NCI-H748 (cell line): ENCODE measurements at regions not wholly inside any gene's neighbourhood (a gene's known extent, or its start where the extent isn't known, plus 50 kb on each side); places are given as distances from the start of the nearest gene placed in this dataset.
A peak's percentile ranks its signal among the peaks of the same experiment; 100 is the strongest.
"Not testable (repeated sequence)": the region's sequence is repeated elsewhere in the genome, so short reads cannot be mapped to it uniquely, and the experiment has no call there.

ENCODE experiments used
- DNase-seq: peaks from one replicate; lab custom pipeline; 2025; ENCODE audit not compliant: unreplicated experiment; lab: John Stamatoyannopoulos, UW

DNA sequence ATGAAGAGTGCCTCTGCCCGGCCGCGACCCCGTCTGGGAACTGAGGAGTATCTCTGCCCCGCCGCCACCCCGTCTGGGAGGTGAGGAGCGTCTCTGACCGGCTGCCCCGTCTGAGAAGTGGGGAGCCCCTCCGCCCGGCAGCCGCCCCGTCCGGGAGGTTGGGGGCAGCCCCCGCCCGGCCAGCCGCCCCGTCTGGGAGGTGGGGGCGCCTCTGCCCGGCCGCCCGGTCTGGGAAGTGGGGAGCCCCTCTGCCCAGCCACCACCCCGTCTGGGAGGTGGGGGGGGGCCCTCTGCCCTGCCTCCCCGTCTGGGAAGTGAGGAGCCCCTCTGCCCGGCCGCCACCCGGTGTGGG is 1251.9 kb downstream of the BRINP3 start:
- not testable (repeated sequence) for DNase-seq

DNA sequence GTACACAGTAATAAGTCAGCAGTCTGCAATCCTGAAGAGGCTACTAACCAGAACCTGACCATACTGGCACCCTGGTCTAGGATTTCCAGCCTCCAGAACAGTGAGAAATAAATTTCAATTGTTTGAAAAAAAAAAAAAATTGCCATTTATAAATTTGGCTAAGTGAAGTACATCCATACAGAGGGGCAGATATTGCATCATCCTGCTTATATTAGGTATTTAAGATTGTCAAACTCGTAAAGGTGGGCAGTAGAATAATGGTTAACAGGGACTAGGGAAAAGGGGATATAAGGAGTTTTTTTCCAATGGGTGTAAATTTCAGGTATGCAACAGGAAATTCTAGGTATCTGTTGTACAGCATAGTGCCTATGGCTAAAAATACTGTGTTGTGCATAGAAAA is 1250.9 kb downstream of the BRINP3 start:
- DNase-seq = no peak

DNA sequence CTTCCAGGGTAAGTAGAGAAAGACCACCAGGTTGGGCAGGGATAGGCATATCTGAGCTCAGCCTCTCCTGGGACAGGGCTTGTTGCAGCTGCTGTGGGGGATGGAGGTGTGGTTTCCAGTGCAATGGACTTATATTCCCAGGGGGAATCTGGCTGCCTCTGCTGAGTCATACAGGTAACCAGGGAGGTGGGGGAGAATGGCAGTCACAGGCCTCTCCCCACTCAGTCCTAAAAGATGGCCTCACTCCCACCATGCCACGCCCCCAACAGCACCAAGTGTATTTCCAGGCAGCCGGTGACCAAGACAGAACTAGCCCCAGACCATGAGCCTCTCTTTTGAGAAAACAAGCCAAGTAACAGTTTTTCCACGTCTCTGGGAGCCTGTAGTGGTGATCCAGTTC is 1240.7 kb downstream of the BRINP3 start:
- no peak for DNase-seq

DNA sequence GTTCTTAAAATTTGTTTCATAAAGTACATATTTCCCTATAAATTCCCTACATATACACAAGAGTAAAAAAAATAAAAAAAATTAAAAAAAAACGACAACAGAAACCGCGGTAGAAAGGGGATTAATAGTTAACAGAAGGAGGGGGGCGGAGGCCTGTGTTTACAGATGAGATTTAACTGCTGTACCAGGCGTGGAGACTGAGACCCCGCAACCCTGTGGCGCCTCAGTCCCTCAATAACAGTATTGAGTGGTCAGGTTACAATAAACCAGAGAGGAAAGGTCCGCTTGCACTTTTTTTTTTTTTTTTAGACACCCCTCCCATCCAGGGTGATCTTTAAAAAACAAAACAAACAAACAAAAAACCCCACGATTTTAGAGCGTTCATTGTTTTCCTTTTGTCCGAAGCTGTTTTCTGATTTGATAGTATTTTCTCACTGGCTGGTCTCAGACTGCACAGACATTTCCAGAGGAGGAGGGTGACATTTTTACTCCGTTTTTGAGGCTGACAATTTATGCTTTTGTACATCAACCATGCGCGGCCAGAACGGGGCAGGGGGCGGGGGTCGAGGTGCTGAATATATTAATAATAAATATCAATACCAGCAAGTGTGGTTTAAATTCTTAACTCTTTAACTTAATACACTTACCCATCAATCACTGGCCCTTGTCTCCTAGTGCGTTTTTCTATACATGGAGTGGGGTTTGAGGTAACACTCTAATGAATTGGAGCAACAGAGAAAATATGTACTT is 1223.9 kb downstream of the BRINP3 start:
- peak; percentile 79 for DNase-seq

DNA sequence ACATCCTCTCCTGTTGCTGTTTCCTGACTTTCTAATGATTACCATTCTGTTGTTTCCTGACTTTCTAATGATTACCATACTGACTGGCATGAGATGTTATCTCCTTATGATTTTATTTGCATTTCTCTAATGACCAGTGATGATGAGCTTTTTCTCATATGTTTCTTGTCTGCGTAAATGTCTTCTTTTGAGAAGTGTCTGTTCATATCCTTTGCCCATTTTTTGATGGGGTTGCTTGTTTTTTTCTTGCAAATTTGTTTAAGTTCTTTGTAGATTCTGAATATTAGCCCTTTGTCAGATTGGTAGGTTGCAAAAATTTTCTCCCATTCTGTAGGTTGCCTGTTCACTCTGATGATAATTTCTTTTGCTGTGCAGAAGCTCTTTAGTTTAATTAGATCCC is 1216.5 kb downstream of the BRINP3 start:
- not testable (repeated sequence) for DNase-seq

DNA sequence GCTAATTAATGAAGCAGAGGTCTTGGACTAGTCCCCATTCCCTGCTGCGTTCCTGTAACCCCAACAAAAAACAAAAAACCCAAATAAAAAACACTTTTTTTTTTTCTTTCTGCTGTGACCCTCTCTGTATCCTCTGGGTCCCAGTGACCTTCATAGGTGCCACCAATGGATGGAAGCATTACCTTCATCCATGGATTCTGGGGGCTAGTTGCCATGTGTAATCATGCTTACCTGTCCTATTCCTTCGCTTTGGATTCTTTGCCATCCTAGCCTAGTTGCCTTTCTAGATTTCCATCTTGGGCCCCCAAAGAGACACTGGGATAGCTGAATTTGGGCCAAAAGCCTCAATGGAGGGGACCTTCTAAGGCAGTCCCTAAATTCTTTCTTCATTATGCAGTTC is 1208.7 kb downstream of the BRINP3 start:
- DNase-seq = peak; percentile 70

DNA sequence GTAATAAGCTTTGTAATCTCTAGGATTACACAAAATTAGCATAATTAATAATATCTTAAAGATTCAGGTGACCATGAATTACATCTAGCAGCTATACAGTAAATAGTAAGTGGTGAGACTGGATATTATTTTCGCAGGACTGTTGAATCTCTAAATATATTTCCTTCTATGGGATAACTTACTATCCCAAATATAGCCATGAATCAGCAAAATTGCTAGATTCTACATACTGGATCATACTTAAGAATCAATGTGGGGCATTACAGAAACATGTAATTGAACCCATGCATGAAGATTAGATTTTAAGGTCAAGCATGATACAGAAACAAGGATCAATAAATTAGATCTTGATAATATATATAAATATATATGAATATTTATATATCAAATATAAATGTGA is 1203.4 kb downstream of the BRINP3 start:
- DNase-seq = no peak

DNA sequence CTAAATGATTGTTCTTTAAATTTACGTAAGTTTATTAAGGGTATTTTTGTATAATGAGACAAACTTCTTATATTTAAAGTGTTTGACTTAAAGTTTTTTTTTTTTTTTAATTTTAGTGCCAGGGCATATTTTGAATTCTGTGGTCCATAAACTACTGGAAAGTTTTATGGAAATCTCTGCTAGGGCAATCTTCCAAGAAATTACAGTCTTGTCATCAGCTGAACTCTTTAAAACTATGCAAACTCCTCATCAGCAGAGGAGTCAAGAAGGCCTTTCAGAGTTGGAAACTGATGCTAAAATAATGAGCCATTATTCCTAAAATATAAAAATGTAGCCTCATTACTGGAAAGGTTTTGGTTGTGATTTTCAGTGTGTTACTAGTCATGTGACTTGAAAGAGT is 1201.9 kb downstream of the BRINP3 start:
- DNase-seq = no peak

DNA sequence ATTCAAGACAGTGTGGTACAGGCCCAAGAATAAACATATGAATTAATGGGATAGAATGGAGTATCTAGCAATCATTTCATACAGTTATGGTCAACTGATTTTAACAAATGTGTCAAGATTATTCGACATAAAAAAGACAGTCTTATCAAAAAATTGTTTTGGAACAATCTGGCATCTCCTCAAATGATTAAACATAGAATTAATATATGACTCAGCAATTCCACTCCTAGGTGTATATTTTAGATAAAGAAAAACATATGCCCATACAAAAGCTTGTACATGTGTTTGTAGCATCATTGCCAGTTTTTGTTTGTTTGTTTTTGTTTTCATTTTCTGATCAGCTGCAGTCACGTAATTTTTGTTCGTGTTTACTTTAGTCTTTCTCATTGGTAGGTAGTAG is 1188.3 kb downstream of the BRINP3 start:
- DNase-seq = no peak

DNA sequence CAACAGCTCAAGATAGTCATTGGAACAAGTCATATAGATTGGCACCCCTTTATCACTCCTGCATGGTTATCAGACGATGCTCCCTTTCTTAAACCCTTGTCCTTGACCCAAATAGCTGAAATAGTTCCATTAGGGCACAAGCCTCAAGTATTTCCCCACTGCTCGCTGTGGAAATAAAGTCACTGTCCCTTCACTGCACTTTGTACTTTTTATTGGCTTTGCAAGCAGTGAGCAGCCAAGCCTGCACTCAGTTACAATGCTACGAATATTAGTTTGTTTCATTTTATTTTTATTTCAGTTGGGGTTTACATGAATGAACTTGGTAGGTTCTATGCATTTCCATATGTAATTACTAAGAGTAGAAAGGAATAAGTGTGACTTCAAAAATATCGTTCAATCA is 1176.4 kb downstream of the BRINP3 start:
- DNase-seq = no peak

DNA sequence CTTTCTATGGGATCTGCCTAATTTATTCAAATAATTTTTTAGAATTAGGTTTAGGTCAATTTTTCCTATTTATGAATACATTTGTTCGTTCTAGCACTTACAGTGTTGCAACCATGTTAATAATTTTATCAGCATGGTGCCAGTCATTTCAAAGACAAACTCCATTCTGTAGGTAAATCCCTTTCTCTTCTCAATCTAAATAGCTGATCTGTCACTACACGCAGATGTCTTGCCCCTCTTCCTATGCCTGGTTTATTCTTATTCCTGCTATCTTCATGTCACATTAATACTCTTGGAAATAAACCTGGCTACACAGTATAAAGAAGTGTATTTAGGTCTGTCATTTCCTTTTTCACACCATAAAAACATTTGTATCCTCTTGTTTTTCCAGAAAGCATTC is 1172.4 kb downstream of the BRINP3 start:
- DNase-seq = no peak

DNA sequence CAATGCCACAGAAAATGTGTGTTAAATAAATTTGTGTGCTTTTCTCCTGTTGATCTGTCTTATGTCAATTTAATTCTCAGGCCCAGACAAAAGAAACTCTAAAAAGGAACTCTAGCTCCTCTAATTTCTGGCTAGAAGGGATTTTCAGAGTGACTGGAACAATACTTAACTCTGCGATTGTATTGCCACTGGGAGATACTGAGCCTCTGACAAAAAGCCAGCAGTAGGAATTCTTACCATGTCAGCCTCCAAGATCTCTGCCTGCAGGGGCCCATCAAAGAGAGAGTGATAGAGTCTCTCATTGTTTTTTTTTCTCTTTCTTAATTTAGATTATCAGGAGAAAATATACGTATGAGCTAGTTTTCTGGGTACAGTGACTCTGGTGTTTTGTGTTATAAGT is 1165.7 kb downstream of the BRINP3 start:
- DNase-seq = no peak

DNA sequence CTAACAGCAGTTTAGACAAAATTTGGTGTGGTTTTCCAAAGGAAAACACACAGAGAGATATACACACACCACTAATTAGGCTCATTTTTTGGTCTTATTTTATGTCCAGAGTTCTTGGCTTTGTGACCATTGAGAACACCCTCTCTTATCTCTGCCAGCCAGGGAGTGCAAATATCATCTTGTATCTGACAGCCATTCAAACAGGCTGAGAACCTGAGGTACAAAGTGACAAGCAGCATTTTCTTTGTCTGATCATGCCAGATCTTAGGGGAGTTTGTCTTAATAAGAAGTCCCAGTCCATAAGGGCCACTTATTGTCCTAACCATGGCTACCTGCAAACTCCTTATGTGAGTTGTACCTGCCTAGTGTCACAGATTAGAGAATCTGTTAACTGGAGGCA is 1165.2 kb downstream of the BRINP3 start:
- no peak for DNase-seq

DNA sequence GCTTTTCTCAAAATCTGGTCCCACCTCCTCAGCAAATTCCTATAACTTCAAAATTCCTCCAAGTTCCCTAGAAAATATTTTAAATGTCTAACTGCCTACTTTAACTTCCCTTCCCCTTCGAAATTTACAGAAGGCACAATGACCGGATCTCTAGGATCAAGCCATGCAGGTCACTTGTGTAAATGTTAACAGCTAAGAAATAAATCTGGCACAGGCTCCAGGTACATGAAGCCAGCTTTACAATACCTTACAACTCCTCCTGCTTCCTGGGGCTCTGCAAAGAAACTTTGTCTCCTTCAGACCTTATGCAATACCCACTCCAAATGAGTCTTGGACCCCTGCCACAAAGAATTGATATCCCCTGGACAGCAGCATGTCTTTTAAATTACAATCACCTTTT is 1164.2 kb downstream of the BRINP3 start:
- no peak for DNase-seq

DNA sequence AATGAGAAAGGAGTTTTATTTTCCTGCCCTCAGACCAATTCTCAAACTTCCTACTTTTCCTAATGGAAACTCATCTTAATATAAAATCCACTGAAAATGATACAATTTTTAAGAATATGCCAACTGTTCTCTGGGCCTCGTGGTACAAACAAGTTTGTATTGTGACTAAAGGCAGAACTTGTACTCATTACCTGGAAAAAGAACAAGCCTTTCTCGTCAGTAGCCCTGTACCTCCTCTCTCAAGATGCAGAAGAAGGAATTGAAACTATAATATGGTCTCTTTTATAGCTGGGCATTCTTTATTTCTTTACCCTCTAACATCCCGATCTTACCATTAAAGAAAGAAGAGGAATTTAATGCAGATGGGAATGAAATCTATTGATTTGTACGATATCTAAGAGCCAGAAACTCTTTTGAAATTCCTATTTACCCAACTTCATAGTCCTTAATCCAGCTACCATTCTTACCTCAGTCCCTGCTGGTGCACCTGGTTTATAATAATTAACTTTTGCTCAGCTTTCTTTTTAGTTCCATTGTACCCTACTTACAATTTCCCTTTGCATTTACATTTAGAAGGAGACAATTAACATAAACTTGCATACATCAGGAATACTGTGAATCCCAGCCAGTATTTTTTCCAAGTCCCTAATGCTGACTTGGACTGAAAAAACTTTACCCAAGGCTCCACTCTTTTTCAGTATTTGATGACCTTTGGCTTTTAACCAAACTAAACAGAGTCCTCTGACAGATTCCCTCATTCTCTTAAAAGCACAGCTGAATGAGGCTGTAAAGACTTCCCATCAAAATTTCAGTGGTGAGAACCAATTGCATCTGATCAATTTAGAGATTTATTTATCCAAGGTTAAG is 1162.4 kb downstream of the BRINP3 start:
- DNase-seq = no peak

DNA sequence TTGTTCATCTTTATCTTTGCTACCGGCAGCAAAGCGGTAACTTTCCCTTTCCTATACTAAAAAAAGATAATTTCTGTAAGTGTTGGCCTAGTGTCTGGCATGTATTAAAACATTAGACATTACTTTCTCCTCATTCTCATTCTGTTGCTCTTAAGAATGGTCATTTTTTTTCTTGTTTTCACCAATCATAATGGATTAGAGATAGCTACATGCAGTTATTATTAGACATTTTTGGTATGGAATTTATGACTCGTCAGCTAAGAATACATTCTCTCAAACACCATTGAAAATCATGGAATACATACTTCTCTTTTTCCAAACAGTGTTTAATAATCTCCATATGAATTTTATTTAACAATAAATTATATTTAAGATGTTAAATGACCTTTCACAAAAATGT is 1154.6 kb downstream of the BRINP3 start:
- DNase-seq = no peak

DNA sequence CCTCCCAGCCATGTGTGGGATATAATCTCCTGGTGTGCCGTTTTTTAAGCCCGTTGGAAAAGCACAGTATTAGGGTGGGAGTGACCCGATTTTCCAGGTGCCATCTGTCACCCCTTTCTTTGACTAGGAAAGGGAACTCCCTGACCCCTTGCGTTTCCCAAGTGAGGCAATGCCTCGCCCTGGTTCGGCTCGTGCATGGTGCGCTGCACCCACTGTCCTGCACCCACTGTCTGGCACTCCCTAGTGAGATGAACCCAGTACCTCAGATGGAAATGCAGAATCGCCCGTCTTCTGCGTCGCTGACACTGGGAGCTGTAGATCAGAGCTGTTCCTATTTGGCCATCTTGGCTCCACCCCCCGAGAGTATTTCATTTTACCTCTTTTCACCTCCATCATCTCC is 1146.6 kb downstream of the BRINP3 start:
- not testable (repeated sequence) for DNase-seq

DNA sequence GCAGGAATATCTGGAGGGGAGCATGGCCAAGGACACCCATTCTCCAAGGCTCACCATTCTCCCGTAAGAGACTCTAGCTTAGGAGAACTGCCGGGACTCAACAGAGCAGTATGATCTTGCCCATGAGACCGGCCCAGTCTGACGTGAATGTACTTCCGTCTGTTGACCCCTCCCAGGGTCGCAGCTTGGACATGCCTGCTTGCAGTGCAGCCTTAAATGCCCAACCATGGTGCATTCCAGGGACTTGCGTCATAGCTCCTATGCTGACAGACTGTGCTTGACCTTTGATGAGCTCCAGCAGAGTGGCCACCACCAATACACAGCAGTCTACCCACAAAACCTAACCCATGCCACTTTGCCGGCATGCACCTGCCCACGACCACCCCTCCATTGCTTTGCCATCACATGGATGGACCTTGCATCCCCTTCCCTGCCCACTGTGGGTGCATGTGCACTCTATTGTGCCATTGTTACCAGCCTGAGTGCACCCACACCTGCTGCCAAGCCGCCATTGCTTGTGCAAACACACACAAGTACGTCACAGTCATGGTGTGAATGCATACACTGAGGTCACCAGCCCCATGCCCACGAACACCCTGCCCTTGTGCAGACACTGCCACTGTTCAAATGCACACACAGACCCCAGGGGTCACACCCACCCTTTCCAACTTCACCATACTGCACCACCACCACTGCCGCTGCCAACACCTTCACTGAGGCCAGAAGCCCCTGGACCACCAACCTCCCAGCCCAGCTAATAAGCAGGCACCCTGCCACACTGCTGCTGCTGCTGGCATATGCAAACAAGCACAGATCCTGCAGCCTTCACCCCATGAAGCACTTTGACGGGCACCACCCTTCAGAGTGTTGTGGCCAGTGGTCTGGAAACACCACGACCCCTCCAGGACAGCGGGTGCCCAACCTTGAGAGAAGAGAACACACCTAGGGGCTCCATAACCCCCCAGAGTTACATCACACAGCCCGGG is 1141.3 kb downstream of the BRINP3 start:
- DNase-seq = peak; percentile 7

DNA sequence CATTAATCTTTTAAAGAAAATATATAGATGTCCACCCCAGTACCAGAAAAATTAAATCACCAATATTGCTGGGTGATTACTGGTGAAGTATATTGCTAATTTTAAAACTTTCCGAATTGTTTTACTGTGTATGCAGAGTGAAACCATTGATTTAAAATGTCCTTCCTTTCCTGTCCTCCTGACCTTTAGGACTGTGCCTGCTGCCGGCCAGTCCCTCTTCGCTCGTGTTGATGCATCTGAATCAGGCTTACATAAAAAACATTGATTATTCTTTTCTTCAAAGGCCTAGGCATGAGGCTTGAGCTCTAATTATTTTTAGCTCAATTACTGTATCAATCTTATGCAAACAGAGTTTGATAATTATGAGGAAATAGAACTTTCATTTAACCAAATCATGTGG is 1128.1 kb downstream of the BRINP3 start:
- DNase-seq = no peak

DNA sequence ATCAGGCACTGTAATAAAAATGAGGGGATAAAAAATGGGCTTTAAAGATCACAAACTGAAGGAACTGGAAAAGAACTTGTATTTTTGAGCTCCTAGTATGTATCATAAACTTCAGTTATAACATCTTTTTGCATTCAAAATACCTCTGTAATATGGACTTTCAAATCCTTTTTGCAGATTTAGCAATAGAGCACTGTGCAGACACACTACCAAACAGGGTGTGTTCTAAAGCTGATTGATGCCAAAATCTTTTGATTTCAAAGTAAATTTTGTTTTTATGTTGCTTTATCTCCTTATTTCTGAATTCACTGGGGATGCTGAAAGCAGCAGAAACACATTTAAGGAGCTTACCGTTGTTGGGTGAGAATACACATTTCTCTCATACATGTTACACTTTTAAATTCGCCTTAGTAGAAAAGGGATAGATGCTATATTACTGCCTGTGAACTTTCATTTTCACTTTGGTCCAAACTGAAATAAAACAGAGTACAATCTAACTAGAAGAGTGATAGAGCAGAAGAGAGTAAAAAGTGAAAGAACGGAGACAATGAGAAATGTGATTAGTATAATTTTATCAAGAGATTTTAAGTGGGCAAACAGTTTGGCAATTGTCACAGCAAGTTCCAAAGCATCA is 1126.6 kb downstream of the BRINP3 start:
- DNase-seq = no peak

DNA sequence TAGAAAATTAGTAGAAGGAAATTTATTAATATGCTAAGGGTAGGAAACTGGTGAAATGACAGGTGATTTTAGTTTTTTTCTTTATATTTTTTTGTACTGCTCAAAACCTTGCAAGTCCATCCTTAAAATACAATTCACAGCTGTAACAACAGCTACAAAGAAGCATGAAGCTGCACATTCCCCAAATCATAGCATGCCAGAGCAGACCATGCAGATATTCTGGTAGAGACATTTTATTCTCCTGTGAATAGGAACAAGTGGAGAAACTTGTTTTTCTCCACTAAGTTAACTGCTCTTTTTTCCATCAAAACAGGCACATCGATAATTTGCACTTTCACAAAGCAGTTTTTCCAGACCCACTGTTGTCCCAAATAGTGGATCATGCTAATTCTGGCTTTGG is 1125.7 kb downstream of the BRINP3 start:
- no peak for DNase-seq
